HG03066 (cell line): ENCODE measurements at regions not wholly inside any gene's neighbourhood (a gene's known extent, or its start where the extent isn't known, plus 50 kb on each side); places are given as distances from the start of the nearest gene placed in this dataset.
"Not testable (repeated sequence)": the region's sequence is repeated elsewhere in the genome, so short reads cannot be mapped to it uniquely, and the experiment has no call there.

Experiments used
- ATAC-seq: cut with Tn5 transposase; IDR thresholded peaks from one replicate; pipeline ENCODE4 v1.9.1; 2021; ENCODE audit warnings: low read depth; ENCODE audit not compliant: unreplicated experiment

- no peak for ATAC-seq
Measured at GRCh38 chr22:48486134-48486532, 1341.5 kb downstream of the BRD1 start.

GRCh38 chr22:48485149-48486133 is 1342.2 kb downstream of the BRD1 start:
- no peak for ATAC-seq

- ATAC-seq, result no peak
Measured at GRCh38 chr22:48483764-48484528, 1343.7 kb downstream of the BRD1 start.

- no peak for ATAC-seq
Measured at GRCh38 chr22:48482771-48483170, 1344.9 kb downstream of the BRD1 start.

- not testable (repeated sequence) for ATAC-seq
Measured at GRCh38 chr22:48482198-48482597, 1345.5 kb downstream of the BRD1 start.

- no peak for ATAC-seq
Measured at GRCh38 chr22:48481748-48482147, 1345.9 kb downstream of the BRD1 start.

- no peak for ATAC-seq
Measured at GRCh38 chr22:48478529-48479265, 1349.0 kb downstream of the BRD1 start.

- ATAC-seq, result no peak
Measured at GRCh38 chr22:48478124-48478523, 1349.5 kb downstream of the BRD1 start.

GRCh38 chr22:48477031-48477721 is 1350.5 kb downstream of the BRD1 start:
- no peak for ATAC-seq

- no peak for ATAC-seq
Measured at GRCh38 chr22:48476577-48476976, 1351.1 kb downstream of the BRD1 start.

GRCh38 chr22:48475661-48476345 is 1351.9 kb downstream of the BRD1 start:
- ATAC-seq, result no peak

- no peak for ATAC-seq
Measured at GRCh38 chr22:48474881-48475280, 1352.8 kb downstream of the BRD1 start.

- ATAC-seq, result no peak
Measured at GRCh38 chr22:48473202-48473601, 1354.5 kb downstream of the BRD1 start.

- ATAC-seq, result no peak
Measured at GRCh38 chr22:48464246-48464645, 1363.4 kb downstream of the BRD1 start.

GRCh38 chr22:48459859-48460823 is 1367.5 kb downstream of the BRD1 start:
- no peak for ATAC-seq

- ATAC-seq, result no peak
Measured at GRCh38 chr22:48459259-48459658, 1368.4 kb downstream of the BRD1 start.

- ATAC-seq, result no peak
Measured at GRCh38 chr22:48456449-48456848, 1371.2 kb downstream of the BRD1 start.

GRCh38 chr22:48453751-48454485 is 1373.8 kb downstream of the BRD1 start:
- ATAC-seq, result no peak
